Ramos (cell line): ENCODE measurements at regions not wholly inside any gene's neighbourhood (a gene's known extent, or its start where the extent isn't known, plus 50 kb on each side); places are given as distances from the start of the nearest gene placed in this dataset.

Source experiments
- in situ Hi-C: fragments of 300-500 bp; cut with MboI; formaldehyde crosslinking; loops from one replicate; pipeline ENCODE4 v1.14.3; 2022; ENCODE audit warnings: low sequenced_read_pairs; ENCODE audit not compliant: unreplicated experiment

DNA sequence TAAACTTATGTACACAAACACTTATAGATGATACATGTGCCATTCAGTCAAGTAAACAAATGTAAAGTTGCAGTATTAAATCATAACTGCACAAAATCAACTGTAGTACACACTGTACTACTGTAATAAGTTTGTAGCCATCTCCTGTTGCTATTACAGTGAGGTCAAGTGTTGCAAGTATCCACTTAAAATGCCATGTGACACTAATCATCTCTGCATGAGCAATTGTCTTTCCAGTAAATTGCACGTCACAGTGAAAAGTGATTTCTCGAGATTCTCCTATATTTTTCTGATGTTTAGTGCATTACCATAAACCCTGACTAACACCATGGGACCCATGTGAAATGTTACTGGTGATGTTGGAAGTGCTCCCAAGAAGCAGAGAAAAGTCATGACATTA lies 293.3 kb upstream of the SP4 start:
- in situ Hi-C loops: no loop called here

DNA sequence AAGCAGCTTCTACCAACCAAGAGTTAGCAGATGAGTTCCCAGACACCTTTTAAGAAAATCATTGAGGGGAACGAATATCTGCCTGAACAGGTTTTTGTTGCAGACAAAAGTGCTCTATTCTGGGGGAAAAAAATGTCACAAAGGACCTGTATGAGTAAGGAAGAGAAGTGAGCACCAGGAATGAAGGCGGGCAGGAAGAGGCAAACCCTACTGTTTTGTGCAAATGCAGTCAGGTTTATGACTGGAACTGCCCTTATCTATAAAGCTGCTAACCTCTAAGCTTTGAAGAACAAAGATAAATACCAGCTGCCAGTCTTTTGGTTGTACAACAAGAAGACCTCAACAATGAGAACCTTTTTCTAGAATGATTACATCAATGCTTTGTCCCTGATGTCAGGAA lies 292.4 kb upstream of the SP4 start:
- in situ Hi-C loops: no loop called here

DNA sequence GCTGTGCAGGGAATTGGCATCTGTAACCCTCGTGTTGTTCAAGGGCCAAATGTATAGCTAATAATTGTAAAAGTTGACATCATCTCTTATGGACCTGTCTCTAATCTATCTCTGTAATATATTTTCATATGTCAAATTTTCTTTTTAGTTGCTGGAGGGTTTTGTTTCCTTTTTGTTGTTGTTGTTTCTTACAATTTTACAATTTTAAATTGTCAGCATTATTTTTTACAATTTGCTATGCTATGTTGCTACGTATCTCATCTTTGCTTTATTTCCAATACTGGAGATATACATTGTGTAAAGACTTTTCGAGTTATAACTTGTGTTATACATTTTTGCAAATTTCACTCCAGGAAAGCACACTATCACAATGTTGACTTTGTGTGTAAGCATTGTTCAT lies 290.2 kb upstream of the SP4 start:
- in situ Hi-C loops: no loop called here

DNA sequence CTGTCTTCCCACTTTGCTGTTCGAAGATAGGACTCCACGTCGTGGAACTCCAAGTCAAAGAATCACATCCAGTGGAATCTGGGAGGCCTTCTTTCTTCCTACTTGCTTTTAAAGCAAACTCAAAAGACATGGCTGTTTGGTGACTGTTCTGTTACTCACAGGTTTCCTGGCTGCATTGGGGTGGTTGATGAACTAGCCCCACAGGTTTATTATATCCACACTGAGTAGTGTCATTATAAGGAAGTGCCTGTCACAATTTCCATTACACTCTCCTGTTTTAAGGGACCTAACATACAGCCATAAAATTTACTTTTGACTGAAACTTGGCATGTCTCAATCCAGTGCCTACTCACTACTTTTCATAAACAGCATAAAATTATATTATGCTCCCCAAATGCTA lies 287.3 kb upstream of the SP4 start:
- in situ Hi-C loops: no loop called here

DNA sequence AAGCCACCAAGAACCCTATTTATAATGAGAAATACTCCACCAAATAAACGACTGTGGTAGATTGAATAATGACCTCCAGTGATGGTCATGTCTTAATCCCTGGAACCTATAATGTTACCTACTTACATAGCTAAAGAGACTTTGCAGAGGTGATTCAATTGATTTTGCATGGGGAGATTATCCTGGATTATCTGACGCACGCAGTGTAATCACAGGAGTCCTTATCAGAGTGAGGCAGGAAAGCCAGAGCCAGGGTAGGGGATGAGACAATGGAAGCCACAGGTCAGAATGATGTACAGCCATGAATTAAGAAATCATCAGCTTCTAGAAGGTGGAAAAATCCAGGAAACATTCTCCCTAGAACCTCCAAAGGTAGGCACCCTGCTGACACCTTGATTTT lies 286.4 kb upstream of the SP4 start:
- in situ Hi-C loops: no loop called here

DNA sequence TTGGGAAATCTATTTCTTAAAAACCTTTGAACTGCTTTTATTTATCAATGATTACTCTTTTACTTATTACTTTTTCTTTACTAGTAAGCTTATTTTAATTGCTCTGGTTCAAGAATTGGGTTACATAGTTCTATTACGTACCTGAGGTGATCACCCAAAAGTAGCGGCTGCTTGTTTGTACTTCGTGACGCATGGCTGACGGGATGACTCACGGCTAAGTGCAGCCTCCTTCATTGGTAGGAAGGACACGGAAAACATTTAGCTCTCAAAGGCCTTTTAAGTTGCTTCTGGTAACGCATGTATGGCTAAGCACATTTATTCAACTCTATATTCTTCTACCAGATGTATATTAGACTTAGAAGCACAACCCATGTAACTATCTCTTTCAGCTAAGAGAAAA lies 285.8 kb upstream of the SP4 start:
- in situ Hi-C loops: no loop called here

DNA sequence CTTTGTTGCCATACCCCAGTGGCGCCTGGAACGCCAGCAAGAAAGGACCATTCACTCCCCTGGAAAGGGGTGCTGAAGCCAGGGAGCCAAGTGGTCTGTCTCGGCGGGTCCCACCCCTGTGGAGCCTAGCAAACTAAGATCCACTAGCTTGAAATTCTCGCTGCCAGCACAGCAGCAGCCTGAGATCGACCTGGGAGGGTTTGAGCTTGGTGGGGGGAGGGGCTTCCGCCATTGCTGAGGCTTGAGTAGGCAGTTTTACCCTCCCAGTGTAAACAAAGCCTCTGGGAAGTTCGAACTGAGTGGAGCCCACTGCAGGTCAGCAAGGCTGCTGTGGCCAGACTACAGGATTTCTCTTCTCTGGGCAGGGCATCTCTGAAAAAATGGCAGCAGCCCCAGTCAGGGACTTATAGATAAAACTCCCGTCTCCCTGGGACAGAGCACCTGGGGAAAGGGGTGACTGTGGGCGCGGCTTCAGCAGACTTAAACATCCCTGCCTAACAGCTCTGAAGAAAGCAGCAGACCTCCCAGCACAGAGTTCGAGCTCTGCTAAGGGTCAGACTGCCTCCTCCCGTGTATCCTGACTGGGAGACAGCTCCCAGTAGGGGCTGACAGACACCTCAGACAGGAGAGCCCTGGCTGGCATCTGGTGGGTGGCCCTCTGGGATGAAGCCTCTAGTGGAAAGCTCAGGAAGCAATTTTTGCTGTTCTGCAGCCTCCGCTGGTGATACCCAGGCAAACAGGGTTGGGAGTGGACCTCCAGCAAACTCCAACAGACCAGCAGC lies 281.1 kb upstream of the SP4 start:
- in situ Hi-C loops: no loop called here

DNA sequence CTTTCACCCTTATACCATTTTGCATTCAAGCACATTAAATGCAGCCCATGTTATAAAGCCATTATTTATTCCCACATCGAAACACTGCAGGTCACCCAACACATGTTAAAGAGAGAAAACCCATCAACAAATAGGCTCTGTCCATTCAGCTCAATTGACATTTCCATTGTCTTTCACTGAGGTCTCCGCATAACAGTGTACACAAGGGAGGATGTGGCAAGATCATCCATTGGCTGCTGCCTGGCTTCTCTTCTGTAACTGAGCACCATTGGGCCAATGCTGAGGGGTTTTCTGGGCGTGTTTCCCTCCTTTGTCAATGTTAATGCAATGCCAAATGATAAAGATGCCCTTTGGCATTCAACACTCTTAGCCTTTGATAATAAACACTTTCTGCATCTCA lies 278.1 kb upstream of the SP4 start:
- in situ Hi-C loops: no loop called here

DNA sequence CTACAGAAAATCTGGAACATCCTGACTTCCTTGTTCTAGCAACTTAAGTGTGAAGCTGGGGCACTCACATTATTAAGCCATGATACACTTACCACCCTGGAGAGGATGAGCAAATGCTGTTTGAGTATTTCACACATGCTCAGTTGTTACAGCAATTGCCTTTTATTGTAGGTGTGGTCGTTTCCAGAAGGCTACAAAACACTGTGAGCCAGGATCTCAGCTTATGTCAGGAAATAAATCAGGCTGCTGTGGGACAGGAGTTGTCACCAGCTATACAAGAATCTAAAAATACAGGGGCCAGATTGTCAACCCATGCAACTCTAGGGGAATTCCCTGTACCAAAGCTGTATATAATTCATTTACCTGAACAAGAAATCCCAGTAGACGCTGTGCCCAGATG lies 273.3 kb upstream of the SP4 start:
- in situ Hi-C loops: no loop called here

DNA sequence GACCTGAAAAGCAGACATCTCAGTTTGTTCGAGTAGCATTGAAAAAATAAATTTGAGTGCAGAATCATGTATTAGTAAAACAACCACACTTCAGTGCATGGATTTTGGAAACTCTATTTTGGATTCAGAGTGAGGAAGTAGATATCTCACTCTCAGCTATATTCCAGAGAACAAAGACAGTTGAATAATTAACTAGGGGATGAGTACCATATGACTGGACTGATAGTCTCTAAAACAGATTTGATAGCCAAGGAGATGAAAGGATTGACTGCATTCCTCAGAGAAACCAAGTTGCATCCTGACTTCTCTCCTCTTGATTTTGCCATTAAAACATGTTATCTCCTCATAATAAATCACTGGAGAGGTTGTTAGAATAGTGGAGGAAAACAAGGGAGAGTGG lies 268.4 kb upstream of the SP4 start:
- in situ Hi-C loops: no loop called here

DNA sequence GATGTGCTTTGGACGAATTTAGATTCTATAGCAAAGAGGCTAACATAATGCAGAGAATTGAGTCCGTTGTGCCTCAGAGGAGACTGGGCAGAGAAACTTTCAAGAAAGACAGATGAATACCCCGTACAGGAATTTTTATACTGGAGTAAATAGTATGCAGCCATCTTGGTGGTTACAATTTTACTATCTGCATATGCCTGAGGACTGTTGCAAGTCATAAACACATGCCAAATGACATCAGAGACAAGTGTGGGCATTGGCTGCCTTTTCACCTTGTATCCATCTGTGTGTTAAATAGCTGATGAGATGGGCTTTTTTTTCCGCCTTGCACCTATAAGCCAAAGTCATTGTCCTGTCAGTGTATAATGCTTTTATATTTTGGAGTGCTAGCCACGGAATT lies 267.5 kb upstream of the SP4 start:
- in situ Hi-C loops: no loop called here

DNA sequence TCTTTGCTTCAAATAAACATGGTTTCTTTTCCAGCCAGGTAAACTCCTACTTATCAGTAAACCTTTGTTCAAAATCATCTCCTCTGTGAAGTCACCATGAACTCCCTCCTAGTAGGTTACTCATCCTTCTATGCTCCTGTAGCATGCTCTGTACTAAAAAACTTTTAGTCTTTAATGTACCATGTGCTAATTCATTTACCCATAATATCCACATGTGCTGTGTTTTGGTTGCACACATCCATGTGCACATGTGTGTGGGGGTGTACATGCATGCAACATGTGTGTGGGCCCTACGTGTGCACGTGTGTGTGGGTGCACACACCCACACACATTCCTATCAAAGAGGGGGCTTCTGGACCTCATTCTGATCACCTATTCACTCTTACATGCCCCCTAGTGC lies 259.9 kb upstream of the SP4 start:
- in situ Hi-C loops: no loop called here

DNA sequence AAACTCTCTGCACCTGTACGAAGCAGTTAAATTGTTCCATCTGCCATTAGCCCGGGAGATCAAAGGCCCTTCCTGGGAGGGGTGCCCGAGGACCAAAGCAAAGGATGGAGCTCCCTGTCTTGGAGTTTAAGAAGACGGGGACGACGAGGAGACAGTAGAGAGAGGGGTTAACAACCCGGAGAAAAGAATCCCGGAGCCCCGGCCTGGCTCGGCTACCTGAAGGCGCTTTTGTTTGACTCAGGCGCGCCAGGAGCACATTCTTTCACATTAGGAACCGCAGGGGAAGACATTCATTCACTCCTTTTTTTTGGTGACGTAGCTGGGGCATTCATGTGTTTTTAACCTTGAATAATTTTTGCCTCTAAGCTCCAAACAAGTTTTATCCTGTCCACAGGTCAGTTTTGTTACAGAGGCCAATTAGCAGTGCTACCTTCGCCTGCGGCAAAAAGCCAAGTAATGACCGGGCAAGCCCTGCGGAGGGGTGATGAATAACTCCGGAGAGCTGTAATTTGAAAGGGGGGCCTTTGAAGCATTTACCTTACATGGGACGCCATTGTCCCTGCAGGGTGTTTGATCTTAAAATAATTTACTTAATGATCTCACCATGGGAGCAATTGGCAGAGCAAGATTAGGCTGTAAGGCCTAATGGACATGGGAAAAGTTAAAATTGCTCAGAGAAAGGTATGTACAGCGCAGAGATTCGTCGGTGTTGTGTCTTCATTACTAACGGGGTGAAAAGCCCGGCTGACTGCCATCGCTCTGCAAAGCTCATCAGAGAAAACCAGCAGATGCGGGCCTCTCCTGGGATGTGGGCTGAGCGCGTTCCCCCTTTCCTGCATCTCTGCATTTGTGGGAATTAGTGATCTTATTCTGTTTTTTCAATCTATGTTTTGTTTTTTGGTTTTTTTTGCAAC lies 258.0 kb upstream of the SP4 start:
- in situ Hi-C loops: no loop called here

DNA sequence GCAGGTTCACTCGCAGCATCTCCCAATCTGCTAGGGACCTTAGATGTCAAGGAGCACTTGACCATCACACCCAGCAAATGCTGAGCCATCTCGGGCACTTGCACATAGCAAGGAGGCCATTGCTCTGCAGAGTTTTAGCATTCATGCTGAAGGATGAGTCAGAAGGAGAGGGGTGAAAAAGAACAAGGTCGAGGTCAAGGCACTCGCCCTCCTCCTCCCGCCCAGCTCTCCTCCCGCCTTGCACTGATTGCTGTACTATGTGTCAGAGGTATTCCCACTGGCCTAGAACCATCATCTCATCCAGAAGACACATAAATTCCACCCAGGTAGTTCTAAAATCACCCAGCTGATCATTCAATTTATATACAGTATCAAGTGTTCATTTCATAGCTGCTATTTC lies 255.1 kb upstream of the SP4 start:
- in situ Hi-C loops: no loop called here

DNA sequence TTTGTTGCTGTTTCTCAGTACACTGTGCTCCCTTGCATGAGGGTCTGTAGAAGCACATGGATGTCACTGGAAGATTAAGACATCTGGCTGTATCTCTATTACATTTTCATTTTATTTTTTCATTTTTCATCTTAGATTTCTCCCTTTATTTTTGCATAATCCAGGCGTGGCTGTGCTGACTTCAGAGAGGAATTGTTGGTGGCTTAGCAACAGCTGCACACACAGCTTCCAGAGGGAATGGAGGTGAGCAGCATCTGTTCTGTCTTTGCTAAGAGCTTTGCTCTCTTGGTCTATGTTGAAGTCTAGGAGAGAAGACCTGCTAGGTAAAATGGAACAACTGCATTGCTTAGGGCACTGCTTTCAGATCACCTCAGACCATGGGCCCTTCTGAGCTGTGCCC lies 254.4 kb upstream of the SP4 start:
- in situ Hi-C loops: no loop called here

DNA sequence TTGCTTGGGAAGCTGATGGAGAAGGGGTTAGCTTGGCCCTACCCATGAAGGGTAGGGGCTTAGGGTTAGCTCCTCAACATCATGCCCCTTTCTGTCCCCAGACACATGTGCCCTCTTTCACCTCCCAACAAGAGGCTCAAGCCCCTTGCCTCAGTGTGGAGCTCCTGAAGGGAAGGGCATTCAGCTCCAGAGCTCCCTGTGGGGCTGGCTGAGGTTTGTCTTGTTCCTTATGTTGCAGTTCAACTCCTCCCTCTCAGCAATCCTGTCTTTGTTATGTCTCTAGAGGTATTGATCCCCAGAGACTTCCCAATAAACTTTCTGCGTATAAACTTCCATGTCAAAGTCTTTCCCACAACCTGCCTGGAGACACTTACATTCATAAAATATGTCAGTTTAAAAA lies 252.2 kb upstream of the SP4 start:
- in situ Hi-C loops: no loop called here

DNA sequence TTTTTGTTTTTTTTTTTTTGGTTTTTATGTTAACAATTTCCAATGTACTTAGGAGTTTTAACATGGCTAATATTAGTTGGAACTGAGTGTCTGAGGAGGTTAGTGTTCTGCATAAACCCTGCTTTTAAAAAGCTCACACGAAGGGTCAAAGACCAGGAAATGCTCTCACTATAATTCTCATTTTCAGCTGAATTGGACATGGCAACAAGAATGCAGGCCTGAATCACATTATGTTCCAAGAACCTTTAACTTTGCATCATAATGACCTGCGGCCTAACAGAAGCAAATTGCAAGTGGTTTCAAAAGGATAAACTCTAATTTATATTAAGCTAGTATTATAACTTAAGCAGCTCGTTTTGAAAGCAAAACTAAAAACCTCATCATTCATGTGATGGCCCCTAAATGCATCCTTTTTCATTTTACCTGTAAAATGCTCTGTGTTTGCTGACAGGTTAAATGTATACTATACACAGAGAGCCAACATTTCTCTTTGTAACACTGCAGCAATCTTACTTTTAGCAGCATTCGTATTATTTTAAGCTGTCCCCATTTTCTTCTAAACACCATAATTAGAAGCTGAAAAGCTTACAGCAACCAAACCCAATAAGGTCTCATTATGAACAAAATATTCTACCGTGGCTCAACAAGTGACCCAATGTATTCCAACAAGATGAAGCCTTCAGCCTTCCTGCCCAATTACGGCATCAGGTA lies 242.8 kb upstream of the SP4 start:
- in situ Hi-C loops: no loop called here

DNA sequence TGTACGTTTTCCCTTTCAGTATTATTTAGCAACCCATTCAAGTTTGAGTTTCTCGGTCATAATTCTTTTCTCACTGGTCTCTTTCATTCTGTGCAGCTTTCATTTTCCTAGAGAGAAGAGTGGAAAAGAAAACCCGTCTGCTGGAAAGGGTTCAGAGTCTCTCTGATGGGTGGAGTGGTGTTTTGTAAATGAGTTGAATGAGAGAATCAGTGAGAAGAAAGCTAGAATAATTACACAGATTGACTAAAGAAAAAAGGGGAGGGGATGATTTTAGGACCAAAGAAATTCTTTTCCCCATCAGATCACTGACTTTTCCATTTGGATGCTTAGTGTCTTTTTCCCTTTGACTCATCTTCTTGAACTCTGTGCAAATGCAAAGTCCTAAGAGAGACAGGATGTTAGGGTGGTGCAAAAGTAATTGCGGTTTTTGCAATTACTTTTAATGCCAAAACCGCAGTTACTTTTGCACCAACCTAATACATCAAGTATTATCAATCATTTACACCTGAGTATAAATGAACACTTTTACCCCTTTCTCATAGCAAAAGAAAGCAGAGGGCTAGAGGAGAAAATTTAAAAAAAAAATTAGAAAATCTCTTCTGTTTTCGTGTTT lies 242.1 kb upstream of the SP4 start:
- in situ Hi-C loops: no loop called here

DNA sequence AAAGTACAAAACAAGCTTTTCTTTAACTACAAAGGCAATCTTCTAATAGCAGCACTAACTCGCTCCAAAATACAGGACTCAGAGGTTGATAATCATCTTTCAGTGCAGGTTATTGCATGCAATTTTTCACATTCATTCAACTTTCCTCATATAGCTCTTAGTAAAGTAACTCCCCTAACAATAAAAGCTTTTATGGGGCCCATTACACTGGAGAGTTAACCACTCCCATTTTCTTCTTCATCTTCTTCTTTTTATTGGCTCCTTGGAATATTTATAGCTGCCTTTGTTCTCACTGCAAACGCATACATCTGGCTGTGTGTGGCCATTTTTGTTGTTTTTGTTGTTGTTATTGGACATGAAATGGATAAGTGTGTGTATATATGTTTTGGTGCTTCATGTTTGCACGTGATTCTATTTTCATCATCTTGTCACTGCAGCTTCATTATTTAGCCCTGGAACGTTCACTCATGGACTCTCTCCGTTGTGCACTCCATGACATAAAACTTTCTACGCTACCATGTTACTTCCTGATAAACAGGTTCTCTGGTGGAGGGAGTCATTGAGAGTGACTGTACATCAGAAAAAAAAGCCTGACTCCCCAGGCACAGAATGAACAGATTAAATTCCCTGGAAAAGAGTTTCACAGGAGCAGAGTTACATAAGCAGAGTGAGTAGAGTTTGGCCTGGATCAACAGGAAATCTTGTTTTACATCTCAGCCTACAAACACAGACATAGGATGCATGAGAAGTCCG lies 236.4 kb upstream of the SP4 start:
- in situ Hi-C loops: no loop called here

DNA sequence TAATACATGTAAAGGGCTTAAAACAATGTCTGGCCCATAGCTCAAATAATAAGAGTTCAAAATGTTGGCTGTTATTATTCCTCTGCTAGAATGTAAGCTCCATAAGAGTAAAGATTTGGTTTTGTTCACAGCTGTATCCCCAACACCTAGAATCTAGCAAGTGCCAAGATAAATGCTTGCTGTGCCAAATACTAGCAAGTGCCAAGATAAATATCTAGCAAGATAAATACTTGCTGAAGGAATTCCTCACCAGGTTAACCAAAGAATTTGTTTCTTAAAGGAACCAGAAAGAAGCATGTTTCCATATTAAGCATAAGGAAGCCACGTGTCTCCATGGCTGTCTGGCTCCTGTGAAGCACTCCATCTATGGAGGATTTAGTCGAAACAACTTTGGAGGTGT lies 235.2 kb upstream of the SP4 start:
- in situ Hi-C loops: no loop called here
